SJSA1 (cell line): ENCODE measurements at regions not wholly inside any gene's neighbourhood (a gene's known extent, or its start where the extent isn't known, plus 50 kb on each side); places are given as distances from the start of the nearest gene placed in this dataset.
"Not testable (repeated sequence)": the region's sequence is repeated elsewhere in the genome, so short reads cannot be mapped to it uniquely, and the experiment has no call there.

Experiments
- DNase-seq, 2 experiments: peaks; one replicate each; pipeline ENCODE4 v3.0.0-alpha.2; 2015 to 2020; ENCODE audit warnings: low spot score in 2 of 2, low read depth in 1 of 2
- H3K27ac ChIP-seq: fragments of 250-450 bp; sonication (Bioruptor Pico); 2 replicates; pipeline ENCODE4 v1.5.1; 2020; ENCODE audit warnings: mild to moderate bottlenecking, moderate library complexity
- H3K27me3 ChIP-seq: fragments of 250-450 bp; sonication (Bioruptor Pico); replicated peaks from 2 replicates; pipeline ENCODE4 v1.5.1; 2020; ENCODE audit warnings: mild to moderate bottlenecking, moderate library complexity
- H3K36me3 ChIP-seq: fragments of 250-450 bp; sonication (Bioruptor Pico); 2 replicates; pipeline ENCODE4 v1.5.1; 2020; ENCODE audit warnings: mild to moderate bottlenecking
- H3K4me1 ChIP-seq: fragments of 250-450 bp; sonication (Bioruptor Pico); replicated peaks from 2 replicates; pipeline ENCODE4 v1.6.1; 2021; ENCODE audit warnings: mild to moderate bottlenecking
- H3K4me3 ChIP-seq: fragments of 250-450 bp; sonication (Bioruptor Pico); 2 replicates; pipeline ENCODE4 v1.5.1; 2020; ENCODE audit warnings: mild to moderate bottlenecking
- H3K9me3 ChIP-seq: fragments of 250-450 bp; sonication (Bioruptor Pico); replicated peaks from 2 replicates; pipeline ENCODE4 v1.5.1; 2020; ENCODE audit warnings: mild to moderate bottlenecking

DNA sequence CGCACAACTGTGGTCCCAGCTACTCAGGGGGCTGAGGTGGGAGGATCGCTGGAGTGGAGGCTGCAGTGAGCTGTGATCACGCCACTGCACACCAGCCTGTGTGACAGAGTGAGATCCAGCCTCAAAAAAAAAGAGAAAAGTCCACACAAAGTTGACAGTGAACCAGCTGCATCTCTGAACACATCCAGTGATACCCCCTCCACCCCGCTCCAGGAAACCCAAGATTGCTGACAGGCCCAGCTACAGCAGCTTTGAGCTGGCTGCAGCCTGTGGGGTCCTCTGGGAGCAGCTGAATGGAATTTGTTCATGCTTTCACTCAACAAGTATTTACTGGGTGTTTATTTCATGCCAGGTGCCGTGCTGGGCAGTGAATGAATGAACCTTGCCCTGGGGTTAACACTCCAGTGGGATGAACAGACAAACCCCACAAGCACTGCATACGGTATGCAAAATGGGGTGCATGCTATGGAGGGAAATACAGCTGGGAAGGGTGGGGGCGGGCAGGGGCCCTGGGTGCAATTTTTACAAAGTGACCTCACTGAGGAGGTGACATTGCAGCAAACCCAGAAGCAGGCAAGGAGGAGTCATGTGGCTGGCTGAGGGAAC lies 170.9 kb downstream of the GOSR1 start:
- not testable (repeated sequence) for H3K4me1 ChIP-seq, H3K27ac ChIP-seq, H3K27me3 ChIP-seq, H3K36me3 ChIP-seq, H3K9me3 ChIP-seq, H3K4me3 ChIP-seq
- DNase-seq: peak; percentile 47 to 62

DNA sequence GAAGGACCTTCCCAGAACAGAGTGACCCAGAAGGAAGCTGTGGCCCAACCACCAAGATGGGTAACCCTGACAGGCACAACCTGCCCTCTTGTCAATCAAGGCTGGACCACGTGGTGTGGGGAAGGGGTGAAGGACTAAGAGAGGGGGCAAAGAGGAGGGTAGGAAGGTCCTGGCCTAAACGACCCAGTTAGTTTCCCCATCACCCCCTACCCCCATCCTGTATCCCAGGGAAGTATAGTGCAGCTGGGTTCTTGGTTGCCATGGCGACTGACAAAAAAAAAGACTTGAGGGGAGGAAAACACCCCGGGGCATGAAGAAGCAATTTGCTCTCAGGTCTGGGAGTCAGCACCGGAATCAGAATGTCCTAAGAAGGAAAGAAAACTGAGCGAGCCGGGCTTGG lies 168.7 kb downstream of the GOSR1 start:
- not testable (repeated sequence) for H3K27me3 ChIP-seq, H3K4me3 ChIP-seq, H3K27ac ChIP-seq, DNase-seq, H3K4me1 ChIP-seq, H3K9me3 ChIP-seq, H3K36me3 ChIP-seq

DNA sequence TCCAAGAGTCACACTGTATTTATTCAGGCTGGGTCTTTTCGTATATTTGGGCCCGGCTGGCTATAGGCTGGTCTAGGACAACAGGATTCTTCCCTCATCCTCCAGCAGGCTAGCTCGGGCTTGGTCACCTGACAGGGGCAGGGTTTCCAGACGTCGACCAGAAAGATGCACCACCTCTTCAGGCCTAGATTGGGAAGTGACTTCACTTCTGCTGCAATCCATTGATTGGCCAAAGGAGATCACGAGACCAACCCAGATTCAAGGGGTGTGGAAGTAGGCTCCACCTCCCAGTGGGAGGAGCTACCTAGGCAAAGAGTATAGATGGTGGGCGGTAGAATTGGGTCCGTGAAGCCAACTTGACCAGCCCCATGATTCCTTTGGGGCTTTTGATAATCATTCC lies 167.5 kb downstream of the GOSR1 start:
- not testable (repeated sequence) for H3K27ac ChIP-seq, H3K4me1 ChIP-seq, H3K4me3 ChIP-seq, H3K36me3 ChIP-seq, H3K27me3 ChIP-seq, DNase-seq, H3K9me3 ChIP-seq

DNA sequence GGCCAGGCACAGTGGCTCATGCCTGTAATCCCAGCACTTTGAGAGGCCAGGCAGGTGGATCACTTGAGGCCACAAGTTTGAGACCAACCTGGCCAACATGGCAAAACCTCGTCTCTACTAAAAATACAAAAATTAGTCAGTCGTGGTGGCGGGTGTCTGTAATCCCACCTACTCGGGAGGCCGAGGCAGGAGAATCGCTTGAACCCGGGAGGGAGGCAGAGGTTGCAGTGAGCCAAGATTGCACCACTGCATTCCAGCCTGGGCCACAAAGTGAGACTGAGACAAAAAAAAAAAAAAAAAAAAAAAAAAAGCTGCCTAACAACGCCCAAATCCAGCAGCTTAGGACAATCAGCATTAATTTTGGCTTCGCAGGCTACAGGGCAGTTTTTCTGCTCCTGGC lies 167.1 kb downstream of the GOSR1 start:
- H3K27me3 ChIP-seq, H3K27ac ChIP-seq, H3K36me3 ChIP-seq, H3K4me1 ChIP-seq, DNase-seq, H3K9me3 ChIP-seq, H3K4me3 ChIP-seq: not testable (repeated sequence)

DNA sequence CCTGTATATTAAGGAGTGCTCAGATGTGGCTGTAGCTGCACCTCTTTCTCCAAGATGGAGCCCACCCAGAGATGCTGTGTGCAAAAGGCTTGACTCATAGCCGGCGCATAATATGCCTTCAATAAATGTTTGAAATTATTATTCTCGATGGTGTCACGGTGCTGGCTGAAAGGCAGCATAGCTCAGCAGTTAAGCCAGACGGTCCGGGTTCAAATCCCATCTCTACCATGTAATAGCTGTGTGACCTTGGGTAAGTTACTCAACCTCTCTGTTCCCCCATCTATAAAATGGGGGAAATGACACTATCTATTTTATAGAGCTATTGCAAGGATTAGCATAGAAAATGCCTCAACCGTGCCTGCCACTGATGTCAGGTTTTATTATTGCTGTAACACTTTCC lies 164.2 kb downstream of the GOSR1 start:
- not testable (repeated sequence) for H3K4me1 ChIP-seq, H3K4me3 ChIP-seq, H3K9me3 ChIP-seq, DNase-seq, H3K27ac ChIP-seq, H3K27me3 ChIP-seq, H3K36me3 ChIP-seq

DNA sequence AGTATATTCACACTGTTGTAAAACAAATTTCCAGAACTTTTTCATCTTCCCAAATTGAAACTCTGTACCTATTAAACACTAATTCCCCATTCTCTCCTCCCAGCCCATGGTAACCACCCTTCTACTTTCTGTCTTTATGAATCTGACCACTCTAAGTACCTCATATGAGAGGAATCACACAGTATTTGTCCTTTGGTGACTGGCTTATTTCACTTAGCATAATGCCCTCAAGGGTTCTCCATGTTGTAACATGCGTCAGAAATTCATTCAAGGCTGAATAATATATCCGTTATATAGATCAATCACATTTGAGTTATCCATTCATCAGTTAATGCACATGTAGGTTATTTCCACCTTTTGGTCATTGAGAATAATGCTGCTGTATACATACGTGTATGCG lies 162.2 kb downstream of the GOSR1 start:
- DNase-seq, H3K27me3 ChIP-seq, H3K4me3 ChIP-seq, H3K27ac ChIP-seq, H3K9me3 ChIP-seq, H3K36me3 ChIP-seq, H3K4me1 ChIP-seq: not testable (repeated sequence)

DNA sequence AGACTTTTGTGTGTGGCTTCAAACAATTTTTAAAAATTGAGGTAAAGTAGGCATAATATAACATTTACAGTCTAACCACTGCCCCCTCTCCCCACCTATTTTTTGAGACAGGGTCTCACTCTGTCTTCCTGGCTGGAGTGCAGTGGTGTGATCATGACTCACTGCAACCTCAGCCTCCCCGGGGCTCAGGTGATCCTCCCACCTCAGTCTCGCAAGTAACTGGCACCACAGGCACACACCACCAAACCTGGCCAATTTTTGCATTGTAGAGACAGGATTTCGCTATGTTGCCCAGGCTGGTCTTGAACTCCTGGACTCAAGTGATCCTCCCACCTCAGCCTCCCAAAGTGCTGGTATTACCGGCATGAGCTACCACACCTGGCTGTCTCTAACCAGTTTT lies 161.8 kb downstream of the GOSR1 start:
- H3K4me3 ChIP-seq, H3K27ac ChIP-seq, H3K36me3 ChIP-seq, H3K9me3 ChIP-seq, H3K4me1 ChIP-seq, H3K27me3 ChIP-seq, DNase-seq: not testable (repeated sequence)

DNA sequence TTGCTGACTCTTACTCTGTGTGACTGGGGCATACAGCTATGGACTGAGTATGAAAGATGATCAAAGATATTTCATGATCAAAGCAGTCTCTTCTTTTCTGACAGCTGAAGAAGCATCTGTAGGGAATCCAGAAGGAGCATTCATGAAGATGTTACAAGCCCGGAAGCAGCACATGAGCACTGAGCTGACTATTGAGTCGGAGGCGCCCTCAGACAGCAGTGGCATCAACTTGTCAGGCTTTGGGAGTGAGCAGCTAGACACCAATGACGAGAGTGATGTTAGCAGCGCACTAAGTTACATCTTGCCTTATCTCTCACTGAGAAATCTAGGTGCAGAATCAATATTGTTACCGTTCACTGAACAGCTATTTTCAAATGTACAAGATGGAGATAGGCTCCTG lies 154.4 kb downstream of the GOSR1 start:
- H3K4me3 ChIP-seq, H3K27me3 ChIP-seq, H3K9me3 ChIP-seq, H3K27ac ChIP-seq, H3K4me1 ChIP-seq, DNase-seq, H3K36me3 ChIP-seq: not testable (repeated sequence)

DNA sequence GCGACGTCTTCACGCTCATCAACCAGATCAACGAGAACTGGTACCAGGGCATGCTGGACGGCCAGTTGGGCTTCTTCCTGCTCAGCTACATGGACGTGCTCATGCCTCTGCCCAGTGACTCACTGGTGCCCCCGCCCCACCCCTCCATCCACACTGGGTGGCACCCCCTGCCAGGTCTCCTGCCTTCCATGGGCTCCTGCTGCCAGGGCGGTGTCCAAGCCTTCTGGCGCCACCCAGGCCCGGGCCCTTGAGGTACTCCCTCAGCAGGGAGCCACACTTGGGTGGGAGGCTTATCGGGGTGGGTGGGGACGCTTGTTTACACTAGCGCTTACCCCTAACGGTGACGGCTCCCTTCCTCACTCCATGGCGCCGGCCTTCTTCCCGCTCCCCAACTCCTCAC lies 148.2 kb downstream of the GOSR1 start:
- H3K27ac ChIP-seq, H3K4me1 ChIP-seq, DNase-seq, H3K4me3 ChIP-seq, H3K9me3 ChIP-seq, H3K27me3 ChIP-seq, H3K36me3 ChIP-seq: not testable (repeated sequence)

DNA sequence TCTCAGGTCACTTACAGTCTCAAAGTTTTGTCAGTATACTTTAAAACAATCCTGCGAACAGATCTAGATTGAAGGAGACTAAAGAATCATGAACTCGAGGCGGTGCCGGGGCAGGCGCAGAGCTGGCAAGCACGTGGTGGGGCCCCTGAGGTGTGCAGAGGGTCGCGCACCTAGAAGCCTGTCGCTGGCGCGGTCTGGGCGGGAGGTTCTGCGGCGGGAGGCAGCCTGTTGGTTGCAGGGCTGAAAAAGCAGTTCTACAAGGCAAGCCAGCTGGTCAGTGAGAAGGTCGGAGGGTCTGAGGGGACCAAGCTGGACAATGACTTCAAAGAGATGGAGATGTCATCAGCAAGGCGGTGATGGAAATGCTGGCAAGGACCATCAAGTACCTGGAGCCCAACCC lies 147.0 kb downstream of the GOSR1 start:
- not testable (repeated sequence) for H3K9me3 ChIP-seq, H3K27ac ChIP-seq, H3K4me3 ChIP-seq, H3K36me3 ChIP-seq, DNase-seq, H3K27me3 ChIP-seq, H3K4me1 ChIP-seq

DNA sequence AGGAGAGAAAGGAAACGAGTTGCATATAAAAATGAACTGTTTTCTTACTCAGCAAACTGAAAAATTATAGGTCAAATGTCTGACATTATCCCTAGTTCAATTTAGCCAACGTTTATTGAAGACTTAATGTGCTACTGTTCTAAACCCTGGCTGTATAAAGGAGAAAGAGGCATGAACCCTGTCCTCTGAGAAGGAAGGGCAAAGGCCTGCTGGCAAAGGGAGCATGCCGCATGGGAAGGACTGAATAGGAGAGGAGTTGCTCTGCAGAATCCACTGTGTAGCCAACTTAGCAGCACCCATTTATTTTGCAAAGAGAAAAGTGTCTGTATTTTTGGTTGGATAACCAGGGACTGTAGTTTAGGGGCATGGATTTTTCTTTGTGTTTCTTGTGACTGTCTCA lies 132.5 kb downstream of the GOSR1 start:
- H3K27me3 ChIP-seq, H3K4me1 ChIP-seq, H3K27ac ChIP-seq, H3K9me3 ChIP-seq, H3K4me3 ChIP-seq, DNase-seq, H3K36me3 ChIP-seq: not testable (repeated sequence)

DNA sequence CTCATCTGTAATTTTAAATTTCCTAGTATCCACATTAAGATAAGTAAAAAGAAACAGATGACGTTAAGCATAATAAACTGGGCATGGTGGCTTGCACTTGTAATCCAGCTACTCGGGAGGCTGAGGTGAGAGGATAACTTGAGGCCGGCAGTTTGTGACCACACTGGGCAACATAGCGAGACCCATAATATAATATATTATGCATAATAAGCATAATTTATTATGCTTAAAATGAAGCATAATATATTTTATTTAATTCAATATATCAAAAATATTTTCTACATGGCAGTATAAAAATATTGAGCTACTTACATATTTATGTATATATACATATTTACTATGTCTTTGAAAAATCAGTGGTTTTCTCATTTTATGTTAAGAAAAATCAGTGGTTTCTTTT lies 128.3 kb downstream of the GOSR1 start:
- H3K4me1 ChIP-seq: peaks cover 8% of the 10 kb centered on the region; the same call in 1 of the 2 replicates
- H3K27ac ChIP-seq: no peak overlapping the region
- H3K27me3 ChIP-seq: no peaks in the 10 kb centered on the region
- no peaks in the 10 kb centered on the region; the same call in 1 of the 2 replicates for H3K36me3 ChIP-seq
- H3K9me3 ChIP-seq: no peaks in the 10 kb centered on the region
- DNase-seq: no peak
- H3K4me3 ChIP-seq: no peak overlapping the region

DNA sequence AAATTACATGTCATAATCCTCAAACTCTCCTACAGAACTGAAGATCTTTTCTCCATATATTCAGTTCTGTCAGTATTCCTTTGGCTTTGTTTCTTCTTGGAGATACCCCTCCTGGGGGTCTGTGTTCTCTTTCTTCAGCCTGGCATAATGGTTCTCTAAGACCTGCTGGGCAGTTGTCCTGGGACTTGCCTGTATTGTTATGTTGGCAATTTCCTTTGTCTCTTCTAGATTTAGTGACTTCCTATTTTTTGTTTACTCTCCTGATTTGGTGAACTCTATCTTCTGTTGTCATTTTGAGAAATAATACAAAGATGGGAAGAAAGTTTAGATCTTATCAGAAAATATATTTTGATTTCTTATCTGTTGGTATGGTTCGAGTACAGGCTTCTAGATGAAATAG lies 127.8 kb downstream of the GOSR1 start:
- no peak for DNase-seq
- H3K27me3 ChIP-seq: no peaks in the 10 kb centered on the region
- H3K27ac ChIP-seq: no peak overlapping the region
- no peak overlapping the region for H3K4me3 ChIP-seq
- H3K36me3 ChIP-seq: no peaks in the 10 kb centered on the region; the same call in 1 of the 2 replicates
- no peaks in the 10 kb centered on the region for H3K9me3 ChIP-seq
- H3K4me1 ChIP-seq: peaks cover 8% of the 10 kb centered on the region; the same call in 1 of the 2 replicates

DNA sequence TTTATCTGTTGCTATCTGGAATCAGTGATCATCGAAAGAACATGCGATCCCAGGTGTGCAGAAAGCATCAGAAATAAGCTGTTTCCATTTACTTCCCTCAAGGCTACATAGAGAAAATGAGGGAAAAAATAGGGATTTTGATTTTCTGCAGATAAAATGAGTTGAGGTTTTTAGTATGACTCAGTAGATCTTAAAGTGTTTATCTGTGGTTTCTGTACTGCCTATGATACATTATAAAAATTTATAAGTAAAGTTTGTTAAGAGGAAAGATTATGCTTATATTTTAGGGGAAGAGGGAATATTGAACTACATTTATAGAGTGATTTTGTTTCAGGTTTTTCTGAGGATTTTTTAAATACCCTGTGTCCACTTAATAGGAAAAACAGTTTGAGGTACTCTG lies 125.2 kb downstream of the GOSR1 start:
- not testable (repeated sequence) for H3K9me3 ChIP-seq, H3K27me3 ChIP-seq, H3K36me3 ChIP-seq, H3K27ac ChIP-seq, H3K4me3 ChIP-seq, DNase-seq
- peaks cover 26% of the 10 kb centered on the region for H3K4me1 ChIP-seq

DNA sequence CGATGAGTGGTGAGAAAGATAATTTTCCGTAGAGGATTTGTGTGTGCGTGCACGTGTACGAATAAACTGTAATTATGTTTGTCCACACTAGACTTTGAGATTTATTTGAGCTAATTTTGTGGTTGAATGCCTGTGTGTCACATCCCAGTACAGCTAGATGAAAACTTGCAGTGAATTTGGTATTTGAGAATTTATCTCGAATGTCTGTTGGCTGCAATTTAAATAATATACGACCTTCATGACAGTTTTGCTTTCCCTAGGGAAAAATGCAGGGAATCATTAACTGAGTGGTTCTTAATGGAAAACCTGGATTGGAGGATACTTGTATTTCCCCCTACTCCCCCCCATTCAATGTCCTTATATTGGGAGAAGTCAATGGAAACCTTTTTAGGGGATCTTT lies 124.8 kb downstream of the GOSR1 start:
- Histone ChIP-seq H3K4me3 (peak overlapping the region; percentile 14; the same call in 1 of the 2 replicates), H3K4me1 (peaks cover 26% of the 10 kb centered on the region)
- not testable (repeated sequence) for H3K27me3 ChIP-seq, H3K27ac ChIP-seq, DNase-seq, H3K36me3 ChIP-seq, H3K9me3 ChIP-seq
